Fibroblast of gingiva (primary cell): ENCODE measurements at regions not wholly inside any gene's neighbourhood (a gene's known extent, or its start where the extent isn't known, plus 50 kb on each side); places are given as distances from the start of the nearest gene placed in this dataset.
A peak's percentile ranks its signal among the peaks of the same experiment; 100 is the strongest.
"Not testable (repeated sequence)": the region's sequence is repeated elsewhere in the genome, so short reads cannot be mapped to it uniquely, and the experiment has no call there.

Experiments used
- DNase-seq: peaks from one replicate; pipeline ENCODE4 v3.0.0-alpha.2; 2011; ENCODE audit warnings: low read depth

DNA sequence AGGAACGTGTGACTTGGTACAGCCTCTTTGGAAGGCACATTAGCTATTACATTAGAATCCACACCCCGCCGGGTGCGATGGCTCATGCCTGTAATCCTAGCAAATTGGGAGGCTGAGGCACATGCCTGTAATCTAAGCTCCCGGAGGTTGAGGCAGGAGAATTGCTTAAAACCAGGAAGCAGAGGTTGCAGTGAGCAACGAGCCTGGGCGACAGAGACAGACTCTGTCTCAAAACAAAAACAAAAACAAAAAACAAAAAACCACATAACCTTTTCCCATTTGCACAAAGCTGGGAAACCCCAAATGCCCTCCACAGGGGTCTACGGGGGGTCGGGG, 82.7 kb upstream of the METTL9 start:
- not testable (repeated sequence) for DNase-seq

DNA sequence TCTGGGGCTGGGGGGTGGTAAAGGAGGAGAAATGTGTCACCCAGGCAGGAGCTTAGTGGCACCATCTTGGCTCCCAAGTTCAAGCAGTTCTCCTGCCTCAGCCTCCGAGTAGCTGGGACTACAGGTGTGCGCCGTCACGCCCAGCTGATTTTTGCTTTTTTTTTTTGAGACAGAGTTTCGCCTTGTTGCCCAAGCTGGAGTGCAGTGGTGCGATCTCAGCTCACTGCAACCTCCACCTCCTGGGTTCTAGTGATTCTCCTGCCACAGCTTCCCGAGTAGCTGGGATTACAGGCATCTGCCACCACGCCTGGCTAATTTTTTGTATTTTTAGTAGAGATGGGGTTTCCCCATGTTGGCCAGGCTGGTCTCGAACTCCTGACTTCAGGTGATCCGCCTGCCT, 82.1 kb upstream of the METTL9 start:
- not testable (repeated sequence) for DNase-seq

DNA sequence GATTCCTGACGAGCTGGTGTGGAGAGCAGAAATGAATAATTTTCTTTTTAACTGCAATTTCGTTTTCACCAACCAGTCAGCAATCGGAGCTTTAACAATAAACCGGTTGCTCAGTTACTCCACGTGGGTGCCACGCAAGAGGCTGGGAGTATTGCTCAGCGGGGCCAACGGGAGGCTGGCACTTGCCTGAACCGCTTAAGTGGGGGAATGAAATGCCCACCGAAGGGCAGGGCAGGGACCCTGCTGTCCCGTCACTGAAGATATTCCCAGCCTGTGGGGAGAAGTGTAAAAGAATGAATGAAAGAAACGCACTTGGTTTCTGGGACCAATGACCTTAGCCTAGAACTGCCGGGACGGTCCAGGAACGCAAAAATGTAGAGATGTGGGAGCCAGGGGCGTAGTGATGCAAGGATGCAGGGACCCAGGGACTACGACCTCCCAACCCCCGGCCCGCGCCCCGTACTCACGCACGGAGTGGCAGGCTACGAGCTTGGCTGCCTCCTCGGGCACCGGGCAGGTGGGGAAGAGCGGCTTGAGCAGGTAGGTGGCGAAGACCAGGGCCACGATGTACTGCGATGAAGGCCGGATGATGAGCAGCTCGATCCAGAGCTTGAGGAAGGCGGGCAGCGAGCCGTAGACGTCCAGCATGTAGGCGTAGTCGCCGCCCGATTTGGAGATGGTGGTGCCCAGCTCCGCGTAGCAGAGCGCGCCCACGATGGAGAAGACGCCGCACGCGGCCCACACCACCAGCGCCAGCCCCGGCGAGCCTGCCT, 79.8 kb upstream of the METTL9 start:
- DNase-seq = not testable (repeated sequence)

DNA sequence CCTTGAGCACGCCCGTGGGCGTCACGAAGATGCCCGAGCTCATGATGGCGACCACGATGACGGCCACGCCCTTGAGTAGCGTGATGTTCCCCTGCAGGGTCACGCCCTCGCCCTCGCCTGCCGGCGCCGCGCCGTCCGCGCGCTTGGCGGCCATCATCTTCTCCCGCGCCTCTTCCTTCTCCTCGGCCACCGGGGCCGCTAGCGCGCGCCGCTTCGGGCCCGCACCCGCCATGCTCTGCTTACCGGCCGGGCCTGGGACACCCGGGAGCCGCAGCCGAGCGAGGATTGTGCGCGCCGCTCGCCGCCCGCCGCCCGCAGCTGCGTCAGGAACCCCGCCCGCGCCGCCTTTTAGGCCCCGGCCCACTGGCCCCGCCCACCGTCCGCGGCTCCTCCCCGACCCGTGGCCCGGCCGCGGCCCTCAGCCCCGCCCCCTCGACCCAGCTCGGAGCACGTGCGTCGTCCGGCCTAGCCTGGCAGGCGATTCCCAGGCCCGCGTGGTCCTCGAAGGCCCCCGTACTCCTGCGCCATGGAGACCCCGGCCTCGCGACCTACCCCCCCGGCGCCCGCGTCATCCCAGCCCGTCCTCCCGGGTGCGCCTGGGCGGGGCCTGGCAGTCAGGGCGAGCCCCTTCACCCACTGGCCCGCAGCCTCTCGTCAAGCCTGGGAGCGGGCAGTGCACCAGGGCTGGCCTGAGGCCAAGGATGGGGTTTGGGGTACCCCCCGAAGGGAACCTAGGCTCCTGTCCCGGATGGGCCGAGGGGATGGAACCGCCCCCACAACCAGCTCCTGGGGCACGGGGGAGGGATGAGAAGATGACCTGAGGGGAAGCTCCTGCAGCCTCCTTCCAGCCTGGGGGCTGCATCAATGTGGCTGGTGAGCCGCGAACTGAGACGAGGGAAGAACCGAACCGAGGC, 79.0 kb upstream of the METTL9 start:
- peak; percentile 95 for DNase-seq

DNA sequence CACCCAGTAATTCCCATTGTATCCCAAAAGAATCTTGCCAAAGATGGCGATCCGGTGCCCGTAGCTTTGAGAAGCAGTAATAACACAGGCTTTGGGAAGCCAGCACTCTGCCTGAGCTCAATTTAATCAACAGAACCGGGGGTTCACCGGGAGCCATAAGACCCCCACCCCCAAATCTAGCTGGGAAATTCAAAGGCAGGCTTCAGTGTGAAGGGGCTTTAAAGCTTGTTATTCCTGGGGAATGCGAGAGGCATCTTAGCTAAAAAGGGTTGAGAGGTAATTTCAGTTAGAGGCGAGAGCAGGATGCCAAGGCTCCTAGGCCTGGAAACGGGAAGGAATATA, 78.4 kb upstream of the METTL9 start:
- DNase-seq = not testable (repeated sequence)

DNA sequence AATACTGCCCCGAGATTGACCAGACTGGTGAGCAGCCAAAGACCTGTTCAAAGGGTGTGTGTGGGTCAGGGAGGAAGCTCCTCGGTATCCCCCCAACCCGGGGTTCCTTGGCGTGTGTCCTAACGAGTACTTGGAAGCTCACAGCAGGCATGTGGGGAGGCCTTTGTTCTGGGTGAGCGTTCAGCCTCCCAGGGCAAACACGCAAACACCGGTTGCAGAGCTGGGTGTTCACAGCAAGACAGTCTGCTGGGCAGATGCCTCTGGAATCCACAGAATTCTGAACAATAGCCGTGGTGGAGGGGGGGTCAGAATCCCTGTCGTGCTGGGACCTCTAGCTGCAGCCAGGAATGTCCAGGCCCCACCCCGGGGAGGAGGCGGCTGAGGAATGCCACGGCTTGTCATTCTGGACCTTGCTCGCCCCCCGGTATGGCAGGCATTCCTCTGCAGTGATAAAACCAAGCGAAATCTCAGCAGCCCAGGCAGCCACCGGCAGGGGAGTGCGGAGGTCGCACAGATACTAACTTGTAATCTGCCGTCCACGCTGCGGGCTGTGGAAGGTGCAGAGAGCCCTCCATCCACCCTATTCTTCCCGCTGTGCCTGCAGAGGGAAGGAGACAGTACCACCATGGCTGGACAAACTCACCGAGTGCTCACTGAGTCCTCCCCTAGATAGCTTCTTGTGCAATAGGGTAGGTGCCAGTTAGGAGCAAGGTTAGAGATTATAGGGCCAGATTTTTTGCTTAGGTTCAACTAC, 77.8 kb upstream of the METTL9 start:
- DNase-seq = not testable (repeated sequence)

DNA sequence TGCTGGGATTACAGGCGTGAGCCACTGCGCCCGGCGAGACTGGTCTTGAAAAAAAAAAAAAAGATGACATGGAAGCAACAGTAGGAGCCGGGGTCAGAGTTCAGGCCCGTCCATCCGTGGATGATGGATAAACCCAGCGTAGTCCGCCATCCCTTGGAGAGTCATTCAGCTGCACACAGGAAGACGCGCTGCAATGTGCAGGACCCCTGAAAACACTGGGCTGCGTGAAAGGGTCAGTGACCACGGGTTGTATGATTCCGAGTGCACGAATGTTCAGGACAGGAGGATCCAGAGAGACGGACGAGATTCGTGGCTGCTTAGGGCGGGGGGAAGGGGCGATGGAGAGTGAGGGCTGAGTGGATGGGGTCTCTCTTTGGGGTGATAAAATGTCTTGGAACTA, 76.5 kb upstream of the METTL9 start:
- not testable (repeated sequence) for DNase-seq

DNA sequence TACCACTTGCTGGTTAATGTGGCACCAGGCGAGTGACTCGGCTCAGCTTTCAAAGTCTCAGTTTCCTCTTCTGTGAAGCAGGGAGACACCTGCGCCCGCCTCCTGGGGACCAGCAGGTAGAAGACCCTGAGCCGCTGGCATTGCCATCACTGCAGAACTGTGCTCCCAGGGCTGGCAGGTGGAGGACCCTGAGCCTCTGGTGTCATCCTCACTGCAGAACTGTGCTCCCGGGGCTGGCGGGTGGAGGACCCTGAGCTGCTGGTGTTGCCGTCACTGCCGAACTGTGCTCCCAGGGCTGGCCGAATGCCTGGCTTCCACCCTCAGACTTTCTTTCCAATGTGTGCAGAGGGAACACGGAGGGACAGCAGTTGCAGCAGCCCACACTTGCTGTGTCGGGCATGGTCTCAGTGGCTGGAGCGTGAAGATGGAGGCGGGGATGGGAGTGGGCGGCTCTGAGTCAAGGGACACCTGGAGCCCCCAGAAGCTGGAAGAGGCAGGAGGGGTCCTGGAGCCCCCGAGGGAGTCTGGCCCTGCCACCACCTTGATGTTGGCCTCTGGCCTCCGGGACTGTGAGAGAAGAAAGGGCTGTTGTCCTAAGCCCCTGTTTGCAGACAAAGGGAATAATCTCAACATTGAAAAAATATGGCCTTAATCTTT, 75.8 kb upstream of the METTL9 start:
- DNase-seq = no peak

DNA sequence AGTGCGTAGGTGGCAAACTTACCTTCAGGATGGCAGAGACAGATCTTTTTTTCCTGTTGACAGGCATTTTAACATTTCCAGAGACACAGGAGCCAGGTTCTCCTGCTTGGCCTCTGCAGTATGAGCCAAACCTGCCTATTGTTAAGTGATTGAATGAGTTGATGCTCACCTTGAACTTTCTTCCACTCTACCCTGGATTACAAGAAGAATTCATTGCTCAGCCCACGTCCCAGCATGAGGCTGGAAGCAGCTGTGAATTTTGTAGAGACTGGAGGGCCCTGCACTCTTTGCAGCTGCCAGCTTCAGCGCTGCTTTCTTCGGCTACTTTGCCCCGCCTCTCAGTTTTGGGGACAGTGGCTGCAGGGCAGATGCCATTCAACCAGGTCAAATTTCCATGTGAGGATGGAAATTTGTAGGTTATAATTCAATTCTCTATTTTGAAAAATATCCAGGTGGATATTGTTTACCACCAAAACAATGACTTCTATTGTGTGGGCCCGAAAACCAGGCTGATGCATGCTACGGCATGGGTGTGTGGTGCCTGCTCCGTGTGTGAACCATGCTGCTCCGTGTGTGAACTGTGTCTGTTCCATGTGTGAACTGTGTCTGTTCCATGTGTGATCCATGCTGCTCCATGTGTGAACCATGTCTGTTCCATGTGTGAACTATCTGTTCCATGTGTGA, 75.2 kb upstream of the METTL9 start:
- no peak for DNase-seq

DNA sequence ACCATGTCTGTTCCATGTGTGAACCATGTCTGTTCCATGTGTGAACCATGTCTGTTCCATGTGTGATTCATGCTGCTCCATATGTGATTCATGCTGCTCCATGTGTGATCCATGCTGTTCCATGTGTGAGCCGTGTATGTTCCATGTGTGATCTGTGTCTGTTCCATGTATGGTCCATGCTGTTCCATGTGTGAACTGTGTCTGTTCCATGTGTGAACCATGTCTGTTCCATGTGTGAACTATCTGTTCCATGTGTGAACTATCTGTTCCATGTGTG, 74.7 kb upstream of the METTL9 start:
- not testable (repeated sequence) for DNase-seq

DNA sequence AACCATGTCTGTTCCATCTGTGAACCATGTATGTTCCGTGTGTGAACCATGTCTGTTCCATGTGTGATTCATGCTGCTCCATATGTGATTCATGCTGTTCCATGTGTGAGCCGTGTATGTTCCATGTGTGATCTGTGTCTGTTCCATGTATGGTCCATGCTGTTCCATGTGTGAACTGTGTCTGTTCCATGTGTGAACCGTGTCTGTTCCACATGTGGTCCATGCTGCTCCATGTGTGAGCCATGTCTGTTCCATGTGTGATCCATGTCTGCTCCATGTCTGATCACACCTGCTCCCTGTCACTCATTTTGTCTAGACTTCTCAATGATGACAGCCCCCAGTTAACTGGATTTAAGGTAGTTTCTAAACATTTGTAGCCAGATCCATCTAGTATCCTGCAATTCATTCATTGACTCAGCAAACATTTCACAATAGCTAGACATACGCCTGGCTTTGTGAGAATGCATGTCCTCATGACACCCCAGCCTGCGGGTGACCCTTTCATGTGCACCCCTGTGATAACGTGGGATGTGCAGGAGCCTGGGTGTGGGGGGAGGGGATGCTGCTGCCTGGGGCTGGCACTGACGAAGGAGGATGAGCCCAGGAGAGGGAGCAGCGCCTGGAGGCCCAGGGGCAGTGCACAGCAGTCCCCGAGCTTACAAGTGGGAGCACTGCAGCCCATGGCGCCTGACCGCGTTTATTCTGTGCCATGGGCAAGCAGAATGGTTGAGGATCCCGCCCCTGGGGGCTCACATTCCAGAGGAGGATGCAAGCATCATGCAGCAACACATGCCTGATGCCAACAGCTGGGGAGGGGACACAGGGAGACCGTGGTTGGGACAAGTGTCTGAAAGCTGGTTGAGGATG, 74.1 kb upstream of the METTL9 start:
- DNase-seq = peak; percentile 58

DNA sequence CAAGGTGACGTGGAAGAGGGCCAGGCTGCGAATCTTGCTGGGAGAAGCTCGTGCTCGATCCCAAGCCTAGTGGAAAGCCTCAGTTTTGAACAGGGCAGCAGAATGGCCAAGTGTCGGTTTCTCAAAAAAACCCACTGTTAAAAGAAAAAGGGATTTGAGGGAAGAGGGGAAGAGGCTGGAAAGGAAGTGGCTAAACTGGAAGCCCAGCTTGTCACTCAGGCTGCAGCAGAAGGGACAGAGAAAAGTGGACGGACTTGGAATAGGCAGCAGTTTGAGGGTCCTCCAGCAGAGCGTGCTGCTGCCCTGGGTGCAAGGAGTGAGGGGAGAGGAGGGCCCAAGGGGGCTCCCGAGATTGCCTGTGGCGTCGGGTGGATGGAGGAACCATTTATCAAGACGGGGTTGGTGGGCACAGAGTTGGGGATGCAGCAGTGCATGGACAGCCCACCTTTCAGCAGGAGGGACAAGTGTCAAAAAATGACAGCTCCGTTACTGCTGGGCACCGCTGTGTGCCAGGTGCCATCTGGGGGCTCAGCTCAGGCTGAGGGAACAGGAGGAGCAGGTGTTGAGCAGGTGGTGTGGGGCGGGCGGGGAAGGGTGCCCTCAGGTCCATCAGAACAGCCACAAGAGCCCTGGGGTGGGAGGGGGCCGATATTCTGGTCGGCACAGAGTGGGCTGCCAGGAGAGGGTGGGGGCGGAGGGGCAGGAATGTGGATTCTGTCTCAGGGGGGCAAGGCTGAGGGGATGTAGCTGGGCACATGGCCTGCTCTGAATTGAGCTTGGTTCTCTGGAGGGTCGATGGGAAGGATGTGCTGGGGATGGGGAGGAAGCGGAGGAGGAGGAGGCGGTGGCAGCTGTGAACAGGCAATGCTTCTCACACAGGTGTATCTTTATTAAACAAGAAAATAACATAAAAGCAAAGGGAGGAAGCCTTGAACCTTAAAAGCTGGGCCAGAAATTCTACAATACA, 73.1 kb upstream of the METTL9 start:
- DNase-seq = not testable (repeated sequence)

DNA sequence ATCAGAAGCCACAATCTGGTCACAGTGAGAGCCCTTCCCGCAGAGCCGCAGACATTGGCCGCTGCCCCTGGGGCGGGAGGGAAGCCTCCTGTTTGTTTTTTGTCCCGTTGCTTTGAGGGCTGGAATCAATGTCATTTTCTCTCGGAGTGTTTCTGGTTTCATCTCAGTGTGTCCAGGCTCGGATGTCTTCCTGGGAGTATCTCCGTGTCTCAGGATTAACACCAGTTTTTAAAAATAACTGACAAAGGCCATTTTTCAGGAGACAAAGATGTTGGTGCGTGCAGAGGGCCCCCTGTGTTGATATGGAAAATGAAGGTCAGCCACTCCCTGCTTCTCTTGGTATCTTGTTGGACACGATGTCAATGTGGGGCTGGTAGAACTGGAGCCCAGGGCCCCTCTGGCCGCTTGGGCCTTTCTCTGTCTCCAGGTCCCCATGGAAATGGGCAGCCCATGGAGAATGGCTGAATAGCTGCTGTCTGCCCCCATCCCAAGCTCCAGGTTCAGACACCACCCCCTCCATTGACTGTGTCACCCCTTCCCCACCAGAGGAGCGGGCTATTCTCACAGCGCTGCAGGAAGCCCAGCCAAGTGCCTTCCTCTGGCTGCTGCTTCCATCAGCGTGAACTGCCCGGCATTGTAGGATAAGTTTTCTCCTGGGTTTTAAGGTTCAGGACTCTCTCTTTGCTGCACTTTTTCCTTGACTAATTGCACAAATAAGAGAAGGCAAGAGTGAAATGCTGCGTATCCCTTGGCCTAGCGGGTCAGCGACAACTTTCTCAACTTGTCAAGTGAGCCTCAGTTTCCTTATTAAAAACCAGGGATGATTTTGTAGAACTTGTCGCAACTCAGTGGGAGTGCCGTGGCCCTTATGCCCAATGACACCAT, 72.2 kb upstream of the METTL9 start:
- no peak for DNase-seq

DNA sequence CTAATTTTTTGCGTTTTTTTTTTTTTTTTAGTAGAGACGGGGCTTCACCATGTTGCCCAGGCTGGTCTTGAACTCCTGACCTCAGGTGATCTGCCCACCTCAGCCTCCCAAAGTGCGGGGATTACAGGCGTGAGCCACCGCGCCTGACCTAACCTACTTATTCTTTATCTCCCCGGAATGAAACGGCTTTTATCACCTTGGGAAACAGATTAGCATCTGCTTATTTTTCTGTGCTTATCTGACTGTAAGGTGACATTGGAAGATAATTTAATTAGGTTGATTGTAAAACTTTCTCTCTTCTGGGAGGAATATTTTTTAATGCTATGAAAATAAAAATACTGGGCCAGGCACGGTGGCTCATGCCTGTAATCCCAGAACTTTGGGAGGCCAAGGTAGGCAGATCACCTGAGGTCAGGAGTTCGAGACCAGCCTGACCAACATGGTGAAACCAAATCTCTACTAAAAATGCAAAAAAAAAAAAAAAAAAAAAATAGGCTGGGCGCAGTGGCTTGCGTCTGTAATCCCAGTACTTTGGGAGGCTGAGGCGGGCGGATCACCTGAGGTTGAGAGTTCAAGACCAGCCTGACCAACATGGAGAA, 70.2 kb upstream of the METTL9 start:
- not testable (repeated sequence) for DNase-seq

DNA sequence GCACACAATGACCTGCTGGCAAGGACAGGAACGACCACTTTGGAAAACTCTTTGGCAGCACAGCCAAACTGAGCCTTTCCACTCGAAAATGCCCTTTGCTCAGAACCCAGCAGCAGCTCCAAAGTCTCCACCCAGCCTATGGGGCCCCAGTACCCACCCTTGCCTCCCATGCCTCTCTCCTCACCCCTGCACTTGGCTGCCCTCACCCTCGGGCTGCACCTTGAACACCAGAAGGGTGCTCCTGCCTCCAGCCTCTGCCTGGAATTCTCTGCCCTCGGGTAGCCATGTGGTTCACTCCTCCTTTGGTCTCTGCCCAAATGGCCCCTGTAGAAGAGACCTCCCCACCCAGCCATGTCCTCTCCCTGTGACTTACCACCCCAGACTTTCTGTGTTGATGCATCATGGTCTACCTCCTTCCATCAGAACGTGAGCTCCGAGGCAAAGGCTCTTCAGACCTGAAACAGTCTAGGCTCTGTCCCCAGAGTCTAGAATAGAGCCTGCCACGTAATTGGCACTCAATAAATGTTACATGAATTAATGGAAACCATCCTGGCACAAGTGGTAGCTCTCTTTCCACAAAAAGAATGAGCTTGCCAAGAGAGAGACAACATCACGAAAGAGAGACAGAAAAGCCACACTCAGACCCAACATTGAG, 68.5 kb upstream of the METTL9 start:
- not testable (repeated sequence) for DNase-seq

DNA sequence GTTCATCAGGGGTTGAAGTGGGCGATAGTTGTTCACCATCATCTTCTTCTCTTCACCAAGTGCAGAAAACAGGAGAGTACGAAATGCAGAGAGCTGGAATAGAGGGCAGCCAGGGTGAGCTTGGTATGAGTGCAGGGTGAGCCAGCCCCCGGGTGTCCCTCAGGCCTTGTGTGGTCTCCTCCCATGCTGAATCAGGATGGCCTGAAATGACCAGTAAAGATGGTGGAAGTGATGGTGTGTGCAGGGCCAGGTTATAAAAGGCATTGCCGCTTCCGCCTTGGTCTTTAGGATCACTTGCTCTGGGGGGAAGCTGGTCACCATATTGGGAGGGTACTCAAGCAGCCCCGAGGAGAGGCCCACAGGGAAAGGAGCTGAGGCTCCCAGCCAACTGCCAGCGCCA, 66.4 kb upstream of the METTL9 start:
- DNase-seq = not testable (repeated sequence)

DNA sequence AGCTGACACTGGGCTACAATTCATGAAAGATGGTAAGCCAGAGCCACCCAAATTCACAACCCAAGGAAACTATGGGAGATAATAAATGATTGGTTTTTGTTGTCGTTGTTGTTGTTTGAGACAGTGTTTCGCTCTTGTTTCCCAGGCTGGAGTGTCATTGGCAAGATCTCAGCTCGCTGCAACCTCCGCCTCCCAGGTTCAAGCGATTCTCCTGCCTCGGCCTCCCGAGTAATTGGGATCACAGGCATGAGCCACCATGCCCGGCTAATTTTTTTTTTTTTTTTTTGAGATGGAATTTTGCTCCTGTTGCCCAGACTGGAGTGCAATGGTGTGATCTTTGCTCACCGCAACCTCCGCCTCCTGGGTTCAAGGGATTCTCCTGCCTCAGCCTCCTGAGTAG, 65.9 kb upstream of the METTL9 start:
- DNase-seq = not testable (repeated sequence)

DNA sequence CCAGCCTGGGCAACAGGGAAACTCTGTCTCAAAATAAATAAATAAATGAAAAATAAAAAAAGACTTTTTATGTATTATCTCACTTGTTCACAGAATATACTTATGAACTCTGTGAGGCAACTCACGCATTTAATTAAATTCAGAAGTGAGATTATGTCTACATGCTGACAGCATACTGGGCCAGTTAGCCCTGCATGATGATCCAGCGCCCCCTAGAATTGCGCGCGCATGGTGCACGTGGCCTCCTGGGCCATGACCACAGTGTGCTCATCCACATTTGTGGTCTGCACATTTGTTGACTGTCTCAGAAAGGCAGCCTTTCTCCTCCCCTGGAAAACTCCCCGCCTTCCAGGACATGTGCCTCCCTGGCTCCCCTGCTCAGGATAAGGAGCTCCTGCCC, 64.8 kb upstream of the METTL9 start:
- DNase-seq = not testable (repeated sequence)
